ENCODE measurements at regions not wholly inside any gene's neighbourhood (a gene's known extent, or its start where the extent isn't known, plus 50 kb on each side); places are given as distances from the start of the nearest gene placed in this dataset.

DNA sequence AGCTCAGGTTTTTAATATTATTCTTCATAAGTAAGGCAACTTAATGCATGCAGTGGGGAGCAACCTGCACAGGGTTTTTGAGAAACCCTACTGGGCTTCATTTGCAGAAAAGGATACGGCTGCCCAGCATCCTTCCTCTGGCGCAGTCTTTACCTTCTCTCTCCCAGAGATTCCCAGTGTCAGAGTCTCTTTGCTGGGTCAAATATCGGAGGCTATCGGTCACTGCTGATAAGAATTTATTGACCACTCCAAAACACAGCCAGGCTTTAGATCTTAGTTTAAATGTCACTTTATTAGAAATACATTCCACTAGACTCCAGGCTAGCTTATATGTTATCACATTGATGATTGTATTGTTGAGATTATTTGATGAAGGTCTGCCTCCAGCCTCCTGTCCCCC, 147.2 kb upstream of the CPSF6 start:
- intact Hi-C loops (cut with DNase I) = no loop called here
- WGBS, 2 donors = 94 to 95% methylated on average over 4 of the region's 4 CpGs

DNA sequence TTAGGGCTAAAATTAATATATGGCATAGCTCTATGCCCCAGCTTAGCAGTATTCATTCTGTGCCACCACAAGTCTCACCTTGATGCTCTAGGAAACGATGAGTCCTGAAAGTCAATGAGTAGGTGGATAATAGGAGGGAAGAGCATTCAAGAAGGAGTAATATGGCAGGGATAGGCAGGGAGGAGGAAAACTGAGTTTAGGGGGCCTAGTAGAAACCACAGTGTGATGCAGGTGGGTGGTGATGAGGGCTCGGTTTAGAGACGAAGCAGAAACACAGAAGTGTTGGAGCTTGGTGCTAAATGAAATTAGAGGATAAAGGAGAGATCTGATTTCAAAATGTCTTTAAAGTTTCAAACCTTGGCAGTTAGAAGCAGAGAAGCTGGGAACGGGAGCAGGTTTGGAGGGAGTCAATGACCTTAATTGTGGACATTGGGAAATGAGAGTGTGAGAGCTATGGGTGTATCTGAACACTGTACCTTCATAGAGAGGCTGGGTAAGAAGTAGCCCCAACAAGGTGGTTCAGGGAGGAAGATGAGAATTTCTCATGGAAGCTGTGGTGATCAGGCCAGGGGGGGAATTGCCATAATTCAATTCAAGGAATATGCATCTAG, 144.7 kb upstream of the CPSF6 start:
- intact Hi-C loops (cut with DNase I) = no loop called here
- no peaks in the 10 kb centered on the region for H3K9me3 ChIP-seq

More for the DNA sequence above, 147.2 kb upstream of the CPSF6 start:
- Histone ChIP-seq H3K27me3 (no peaks in the 10 kb centered on the region), H3K4me3 (replicated peaks in 1 of 3) (no peak overlapping the region), H3K36me3 (no peaks in the 10 kb centered on the region), H3K27ac (no peak overlapping the region), H3K9me3 (no peaks in the 10 kb centered on the region), H3K4me1 (peaks cover 0 to 16% of the 10 kb centered on the region in 2 donors)
- TF ChIP-seq POLR2A (IDR thresholded peaks at IDR 0.05) (no peak), CTCF (IDR thresholded peaks at IDR 0.05) (no peak)
- no peak for DNase-seq

GRCh38 chr12:69095765-69096477, 143.4 kb upstream of the CPSF6 start:
- H3K4me1 ChIP-seq = peaks cover 0 to 12% of the 10 kb centered on the region in 2 donors
- intact Hi-C loops (cut with DNase I) = no loop called here

More for the DNA sequence above, 144.7 kb upstream of the CPSF6 start:
- no peak for DNase-seq
- no peak overlapping the region for H3K27ac ChIP-seq
- H3K4me1 ChIP-seq = peaks cover 0 to 16% of the 10 kb centered on the region in 2 donors
- no peak overlapping the region for H3K4me3 ChIP-seq (replicated peaks in 1 of 3)
- H3K27me3 ChIP-seq = no peaks in the 10 kb centered on the region
- 68 to 70% methylated on average over 4 of the region's 4 CpGs for WGBS, 2 donors
- TF ChIP-seq CTCF (IDR thresholded peaks at IDR 0.05) (no peak), POLR2A (IDR thresholded peaks at IDR 0.05) (no peak)
- no peaks in the 10 kb centered on the region for H3K36me3 ChIP-seq

GRCh38 chr12:69096669-69097335, 142.6 kb upstream of the CPSF6 start:
- Histone ChIP-seq H3K4me3 (replicated peaks in 1 of 3) (no peak overlapping the region), H3K27me3 (no peaks in the 10 kb centered on the region), H3K27ac (no peak overlapping the region), H3K36me3 (no peaks in the 10 kb centered on the region), H3K4me1 (peaks cover 5 to 19% of the 10 kb centered on the region in 2 donors), H3K9me3 (no peaks in the 10 kb centered on the region)
- TF ChIP-seq POLR2A (IDR thresholded peaks at IDR 0.05) = no peak
- TF ChIP-seq CTCF (IDR thresholded peaks at IDR 0.05) = no peak
- intact Hi-C loops (cut with DNase I) = no loop called here
- 67 to 79% methylated on average over 1 of the region's 1 CpG for WGBS, 2 donors
- DNase-seq = no peak

More at GRCh38 chr12:69095765-69096477, 143.4 kb upstream of the CPSF6 start:
- no peak overlapping the region for H3K27ac ChIP-seq
- H3K36me3 ChIP-seq = no peaks in the 10 kb centered on the region
- WGBS, 2 donors = 79 to 83% methylated on average over 9 of the region's 9 CpGs
- no peaks in the 10 kb centered on the region for H3K27me3 ChIP-seq
- no peak for TF ChIP-seq CTCF (IDR thresholded peaks at IDR 0.05)
- no peak for TF ChIP-seq POLR2A (IDR thresholded peaks at IDR 0.05)
- DNase-seq = no peak
- no peaks in the 10 kb centered on the region for H3K9me3 ChIP-seq
- H3K4me3 ChIP-seq (replicated peaks in 1 of 3) = no peak overlapping the region
